Sigmoid colon (tissue), 4 donors: ENCODE measurements at regions not wholly inside any gene's neighbourhood (a gene's known extent, or its start where the extent isn't known, plus 50 kb on each side); places are given as distances from the start of the nearest gene placed in this dataset.

Experiments used
- EP300 ChIP-seq, 4 donors: sonication (generic); formaldehyde crosslinking; IDR thresholded peaks; one replicate each; pipeline ENCODE4 v1.6.1; 2017; ENCODE audit warnings: antibody characterized with exemption in 4 of 4
- POLR2A ChIP-seq, 2 donors: fragments of 450-650 bp; IDR thresholded peaks; one replicate each; pipeline ENCODE4 v1.6.1; 2016; ENCODE audit warnings: antibody characterized with exemption in 2 of 2, mild to moderate bottlenecking in 2 of 2, moderate library complexity in 2 of 2
- TF ChIP-seq, protein P1 (sequence below), 4 experiments: fragments of 450-650 bp in 3 of 4; fragments of 200-600 bp in 1 of 4; IDR thresholded peaks; one replicate each; pipeline ENCODE4 v1.5.1; 2016 to 2019; ENCODE audit warnings: antibody characterized with exemption in 4 of 4, mild to moderate bottlenecking in 3 of 4, moderate library complexity in 2 of 4

GRCh38 chr1:87648323-87649119 lies 319.8 kb downstream of the LMO4 start:
- TF ChIP-seq POLR2A (IDR thresholded peaks at IDR 0.05) (no peak), EP300 (IDR thresholded peaks at IDR 0.05) (no peak)
- TF ChIP-seq, protein P1, sequence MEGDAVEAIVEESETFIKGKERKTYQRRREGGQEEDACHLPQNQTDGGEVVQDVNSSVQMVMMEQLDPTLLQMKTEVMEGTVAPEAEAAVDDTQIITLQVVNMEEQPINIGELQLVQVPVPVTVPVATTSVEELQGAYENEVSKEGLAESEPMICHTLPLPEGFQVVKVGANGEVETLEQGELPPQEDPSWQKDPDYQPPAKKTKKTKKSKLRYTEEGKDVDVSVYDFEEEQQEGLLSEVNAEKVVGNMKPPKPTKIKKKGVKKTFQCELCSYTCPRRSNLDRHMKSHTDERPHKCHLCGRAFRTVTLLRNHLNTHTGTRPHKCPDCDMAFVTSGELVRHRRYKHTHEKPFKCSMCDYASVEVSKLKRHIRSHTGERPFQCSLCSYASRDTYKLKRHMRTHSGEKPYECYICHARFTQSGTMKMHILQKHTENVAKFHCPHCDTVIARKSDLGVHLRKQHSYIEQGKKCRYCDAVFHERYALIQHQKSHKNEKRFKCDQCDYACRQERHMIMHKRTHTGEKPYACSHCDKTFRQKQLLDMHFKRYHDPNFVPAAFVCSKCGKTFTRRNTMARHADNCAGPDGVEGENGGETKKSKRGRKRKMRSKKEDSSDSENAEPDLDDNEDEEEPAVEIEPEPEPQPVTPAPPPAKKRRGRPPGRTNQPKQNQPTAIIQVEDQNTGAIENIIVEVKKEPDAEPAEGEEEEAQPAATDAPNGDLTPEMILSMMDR (IDR thresholded peaks at IDR 0.05): no peak
